ENCODE measurements at regions not wholly inside any gene's neighbourhood (a gene's known extent, or its start where the extent isn't known, plus 50 kb on each side); places are given as distances from the start of the nearest gene placed in this dataset.

DNA sequence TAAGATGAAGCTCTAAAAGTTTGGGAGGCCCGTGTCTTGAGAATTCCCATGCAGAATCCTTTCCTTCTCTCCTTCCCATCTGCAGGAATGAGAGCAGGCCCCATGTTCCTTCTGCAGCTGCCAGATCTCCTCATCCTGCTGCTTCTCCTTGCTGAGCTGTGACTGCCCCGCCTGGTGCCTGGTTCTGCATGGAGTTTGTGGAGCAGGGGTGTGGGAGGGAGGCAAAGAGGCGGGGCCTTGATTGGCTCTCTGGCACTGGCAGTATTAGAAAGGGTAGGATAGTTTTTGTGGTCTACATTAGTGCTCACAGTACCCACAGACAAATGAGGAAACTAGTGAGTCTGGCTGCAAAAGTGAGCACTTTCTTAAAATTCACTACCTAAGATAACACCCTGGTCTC, 91.1 kb upstream of the CLPB start:
- TF ChIP-seq, protein P1, sequence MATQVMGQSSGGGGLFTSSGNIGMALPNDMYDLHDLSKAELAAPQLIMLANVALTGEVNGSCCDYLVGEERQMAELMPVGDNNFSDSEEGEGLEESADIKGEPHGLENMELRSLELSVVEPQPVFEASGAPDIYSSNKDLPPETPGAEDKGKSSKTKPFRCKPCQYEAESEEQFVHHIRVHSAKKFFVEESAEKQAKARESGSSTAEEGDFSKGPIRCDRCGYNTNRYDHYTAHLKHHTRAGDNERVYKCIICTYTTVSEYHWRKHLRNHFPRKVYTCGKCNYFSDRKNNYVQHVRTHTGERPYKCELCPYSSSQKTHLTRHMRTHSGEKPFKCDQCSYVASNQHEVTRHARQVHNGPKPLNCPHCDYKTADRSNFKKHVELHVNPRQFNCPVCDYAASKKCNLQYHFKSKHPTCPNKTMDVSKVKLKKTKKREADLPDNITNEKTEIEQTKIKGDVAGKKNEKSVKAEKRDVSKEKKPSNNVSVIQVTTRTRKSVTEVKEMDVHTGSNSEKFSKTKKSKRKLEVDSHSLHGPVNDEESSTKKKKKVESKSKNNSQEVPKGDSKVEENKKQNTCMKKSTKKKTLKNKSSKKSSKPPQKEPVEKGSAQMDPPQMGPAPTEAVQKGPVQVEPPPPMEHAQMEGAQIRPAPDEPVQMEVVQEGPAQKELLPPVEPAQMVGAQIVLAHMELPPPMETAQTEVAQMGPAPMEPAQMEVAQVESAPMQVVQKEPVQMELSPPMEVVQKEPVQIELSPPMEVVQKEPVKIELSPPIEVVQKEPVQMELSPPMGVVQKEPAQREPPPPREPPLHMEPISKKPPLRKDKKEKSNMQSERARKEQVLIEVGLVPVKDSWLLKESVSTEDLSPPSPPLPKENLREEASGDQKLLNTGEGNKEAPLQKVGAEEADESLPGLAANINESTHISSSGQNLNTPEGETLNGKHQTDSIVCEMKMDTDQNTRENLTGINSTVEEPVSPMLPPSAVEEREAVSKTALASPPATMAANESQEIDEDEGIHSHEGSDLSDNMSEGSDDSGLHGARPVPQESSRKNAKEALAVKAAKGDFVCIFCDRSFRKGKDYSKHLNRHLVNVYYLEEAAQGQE (IDR thresholded peaks at IDR 0.05; ENCODE audit: insufficient replicate concordance, low read depth): no peak
- no peak for TF ChIP-seq POLR2AphosphoS5 (IDR thresholded peaks at IDR 0.05; ENCODE audit: low read depth)
- TF ChIP-seq, protein P2, sequence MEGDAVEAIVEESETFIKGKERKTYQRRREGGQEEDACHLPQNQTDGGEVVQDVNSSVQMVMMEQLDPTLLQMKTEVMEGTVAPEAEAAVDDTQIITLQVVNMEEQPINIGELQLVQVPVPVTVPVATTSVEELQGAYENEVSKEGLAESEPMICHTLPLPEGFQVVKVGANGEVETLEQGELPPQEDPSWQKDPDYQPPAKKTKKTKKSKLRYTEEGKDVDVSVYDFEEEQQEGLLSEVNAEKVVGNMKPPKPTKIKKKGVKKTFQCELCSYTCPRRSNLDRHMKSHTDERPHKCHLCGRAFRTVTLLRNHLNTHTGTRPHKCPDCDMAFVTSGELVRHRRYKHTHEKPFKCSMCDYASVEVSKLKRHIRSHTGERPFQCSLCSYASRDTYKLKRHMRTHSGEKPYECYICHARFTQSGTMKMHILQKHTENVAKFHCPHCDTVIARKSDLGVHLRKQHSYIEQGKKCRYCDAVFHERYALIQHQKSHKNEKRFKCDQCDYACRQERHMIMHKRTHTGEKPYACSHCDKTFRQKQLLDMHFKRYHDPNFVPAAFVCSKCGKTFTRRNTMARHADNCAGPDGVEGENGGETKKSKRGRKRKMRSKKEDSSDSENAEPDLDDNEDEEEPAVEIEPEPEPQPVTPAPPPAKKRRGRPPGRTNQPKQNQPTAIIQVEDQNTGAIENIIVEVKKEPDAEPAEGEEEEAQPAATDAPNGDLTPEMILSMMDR (IDR thresholded peaks at IDR 0.05; ENCODE audit: insufficient read depth, low read length): no peak
- no peak for TF ChIP-seq GABPA (IDR thresholded peaks at IDR 0.05; ENCODE audit: low read depth)
- TF ChIP-seq SPI1 (IDR thresholded peaks at IDR 0.05; ENCODE audit: borderline replicate concordance, low read depth): no peak
- no peak overlapping the region for H3K27ac ChIP-seq (replicated peaks)
- DNase-seq (ENCODE audit: low read depth in 1 of 2, low spot score in 1 of 2): peak in 1 of 2 experiments; percentile 34
- no peak overlapping the region for H3K4me3 ChIP-seq (replicated peaks; ENCODE audit: insufficient read depth, low read length)
- H3K27me3 ChIP-seq (ENCODE audit: insufficient read depth, poor library complexity, severe bottlenecking): no peaks in the 10 kb centered on the region

DNA sequence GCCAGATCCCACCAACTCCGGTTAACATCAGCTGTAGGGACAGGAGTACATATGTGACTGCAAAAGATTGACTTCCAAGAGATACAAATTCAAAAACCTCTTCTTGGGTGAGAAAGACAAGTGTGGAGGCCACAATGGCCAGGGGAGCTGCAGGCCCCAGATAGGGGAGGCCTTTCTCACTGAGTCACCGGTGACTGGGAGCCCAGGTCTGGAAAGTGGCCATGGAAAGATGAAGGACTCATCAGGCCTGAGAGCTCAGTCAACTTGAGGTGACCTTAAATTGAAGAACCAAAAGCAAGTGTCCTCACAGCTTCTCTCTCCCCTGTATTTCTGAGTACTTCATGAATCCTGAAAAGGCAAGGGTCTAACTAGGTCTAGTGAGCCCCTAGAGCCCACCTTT, 90.4 kb upstream of the CLPB start:
- H3K27me3 ChIP-seq (ENCODE audit: insufficient read depth, poor library complexity, severe bottlenecking): no peaks in the 10 kb centered on the region
- H3K4me3 ChIP-seq (replicated peaks; ENCODE audit: insufficient read depth, low read length): no peak overlapping the region
- TF ChIP-seq SPI1 (IDR thresholded peaks at IDR 0.05; ENCODE audit: borderline replicate concordance, low read depth) (no peak), GABPA (IDR thresholded peaks at IDR 0.05; ENCODE audit: low read depth) (no peak), POLR2AphosphoS5 (IDR thresholded peaks at IDR 0.05; ENCODE audit: low read depth) (no peak)
- TF ChIP-seq, protein P2 (IDR thresholded peaks at IDR 0.05; ENCODE audit: insufficient read depth, low read length): no peak
- TF ChIP-seq, protein P1 (IDR thresholded peaks at IDR 0.05; ENCODE audit: insufficient replicate concordance, low read depth): no peak
- H3K27ac ChIP-seq (replicated peaks): no peak overlapping the region
- DNase-seq (ENCODE audit: low read depth in 1 of 2, low spot score in 1 of 2): no peak

DNA sequence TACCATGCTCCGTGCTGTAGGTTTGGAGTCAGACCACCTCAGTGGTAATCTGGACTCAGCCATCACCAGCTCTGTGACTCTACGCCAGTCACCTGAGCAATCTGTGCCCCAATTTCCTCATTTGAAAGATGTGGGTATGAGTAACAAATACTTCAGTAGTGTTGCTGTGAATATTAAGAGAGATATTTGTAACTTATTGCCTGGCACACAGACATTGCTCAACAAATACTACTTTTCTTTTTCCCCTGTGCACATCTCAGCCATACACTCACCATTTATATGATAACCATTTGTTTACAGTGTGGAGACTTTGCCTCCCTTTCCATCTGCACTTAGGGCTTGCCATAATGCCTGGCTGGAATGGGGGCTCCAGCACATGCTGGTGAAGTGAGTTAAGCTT, 89.7 kb upstream of the CLPB start:
- no peaks in the 10 kb centered on the region for H3K27me3 ChIP-seq (ENCODE audit: insufficient read depth, poor library complexity, severe bottlenecking)

More for the DNA sequence above, 89.7 kb upstream of the CLPB start:
- Histone ChIP-seq H3K27ac (replicated peaks) (no peak overlapping the region), H3K4me3 (replicated peaks; ENCODE audit: insufficient read depth, low read length) (no peak overlapping the region)
- TF ChIP-seq, protein P2 (IDR thresholded peaks at IDR 0.05; ENCODE audit: insufficient read depth, low read length): no peak
- TF ChIP-seq SPI1 (IDR thresholded peaks at IDR 0.05; ENCODE audit: borderline replicate concordance, low read depth) (no peak), POLR2AphosphoS5 (IDR thresholded peaks at IDR 0.05; ENCODE audit: low read depth) (no peak), GABPA (IDR thresholded peaks at IDR 0.05; ENCODE audit: low read depth) (no peak)
- TF ChIP-seq, protein P1 (IDR thresholded peaks at IDR 0.05; ENCODE audit: insufficient replicate concordance, low read depth): no peak
- no peak for DNase-seq (ENCODE audit: low read depth in 1 of 2, low spot score in 1 of 2)
